ENCODE measurements at regions not wholly inside any gene's neighbourhood (a gene's known extent, or its start where the extent isn't known, plus 50 kb on each side); places are given as distances from the start of the nearest gene placed in this dataset.

- DNase-seq, result no peak
Observed at GRCh38 chrX:69025802-69026301, 139.4 kb downstream of the PJA1 start.

- DNase-seq, result peak; percentile 6
Observed at GRCh38 chrX:69024931-69025330, 140.3 kb downstream of the PJA1 start.

- peak; percentile 0 for DNase-seq
Observed at GRCh38 chrX:69024161-69024736, 141.0 kb downstream of the PJA1 start.

- no peak for DNase-seq
Observed at GRCh38 chrX:69022430-69022829, 142.8 kb downstream of the PJA1 start.

- DNase-seq, result no peak
Observed at GRCh38 chrX:69021141-69021960, 143.9 kb downstream of the PJA1 start.

- DNase-seq, result no peak
Observed at GRCh38 chrX:69020316-69020715, 144.9 kb downstream of the PJA1 start.

GRCh38 chrX:69019073-69019890, 146.0 kb downstream of the PJA1 start:
- no peak for DNase-seq

GRCh38 chrX:69018416-69019072, 146.7 kb downstream of the PJA1 start:
- no peak for DNase-seq

- DNase-seq, result no peak
Observed at GRCh38 chrX:69016293-69016941, 148.8 kb downstream of the PJA1 start.

GRCh38 chrX:69015564-69016292, 149.5 kb downstream of the PJA1 start:
- peak; percentile 1 for DNase-seq

GRCh38 chrX:69015156-69015555, 150.1 kb downstream of the PJA1 start:
- no peak for DNase-seq

GRCh38 chrX:69014200-69014599, 151.1 kb downstream of the PJA1 start:
- DNase-seq, result peak; percentile 18

GRCh38 chrX:69010339-69010738, 154.9 kb downstream of the PJA1 start:
- DNase-seq, result no peak

GRCh38 chrX:69000877-69001276, 164.4 kb downstream of the PJA1 start:
- no peak for DNase-seq

- no peak for DNase-seq
Observed at GRCh38 chrX:68999931-69000330, 165.3 kb downstream of the PJA1 start.

- no peak for DNase-seq
Observed at GRCh38 chrX:68999356-68999755, 165.9 kb downstream of the PJA1 start.

GRCh38 chrX:68998716-68999115, 166.5 kb downstream of the PJA1 start:
- DNase-seq, result no peak

GRCh38 chrX:68997911-68998310, 167.3 kb downstream of the PJA1 start:
- peak; percentile 51 for DNase-seq

GRCh38 chrX:68997511-68997910, 167.7 kb downstream of the PJA1 start:
- DNase-seq, result no peak

GRCh38 chrX:68995780-68996551, 167.1 kb downstream of the EFNB1 start:
- DNase-seq, result peak; percentile 20

Measured in skin of body (tissue), 1 donor.